Activated CD8-positive, alpha-beta T cell treated with anti-CD3 and anti-CD28 coated beads for 36 hours (primary cell): ENCODE measurements at regions not wholly inside any gene's neighbourhood (a gene's known extent, or its start where the extent isn't known, plus 50 kb on each side); places are given as distances from the start of the nearest gene placed in this dataset.

ENCODE experiments used
- ATAC-seq: fragments of 200-7000 bp; cut with Tn5 transposase; one replicate; pipeline ENCODE4 v1.10.0; 2021; ENCODE audit warnings: mild to moderate bottlenecking, moderate library complexity
- CTCF ChIA-PET: fragments of 350-600 bp; sonication (Branson Sonifier 250); formaldehyde crosslinking; loops from one replicate; lab custom pipeline; 2021; ENCODE audit warnings: antibody characterized with exemption; lab: Charles Lee
- POLR2A ChIA-PET: fragments of 350-600 bp; sonication (Branson Sonifier 250); formaldehyde crosslinking; loops from one replicate; lab custom pipeline; 2021; ENCODE audit warnings: antibody characterized with exemption; lab: Charles Lee
- DNase-seq: peaks from one replicate; pipeline ENCODE4 v3.0.0-alpha.2; 2020
- H3K27ac Mint-ChIP-seq: one replicate; pipeline ENCODE4 v1.8.0; 2021; ENCODE audit warnings: mild to moderate bottlenecking, mixed read lengths
- H3K27me3 Mint-ChIP-seq: one replicate; pipeline ENCODE4 v1.8.0; 2021; ENCODE audit warnings: mixed read lengths
- H3K36me3 Mint-ChIP-seq: one replicate; pipeline ENCODE4 v1.8.0; 2021; ENCODE audit warnings: low read depth, mixed read lengths
- H3K4me1 Mint-ChIP-seq: one replicate; pipeline ENCODE4 v1.8.0; 2021; ENCODE audit warnings: low read depth, mixed read lengths
- H3K4me3 Mint-ChIP-seq: one replicate; pipeline ENCODE4 v1.8.0; 2021; ENCODE audit warnings: mild to moderate bottlenecking, moderate library complexity, mixed read lengths
- H3K9me3 Mint-ChIP-seq: one replicate; pipeline ENCODE4 v1.8.0; 2021; ENCODE audit warnings: mixed read lengths
- CTCF ChIP-seq: fragments of 200-600 bp; IDR thresholded peaks from one replicate; pipeline ENCODE4 v1.8.0; 2022; ENCODE audit warnings: antibody characterized with exemption, mild to moderate bottlenecking
- intact Hi-C: fragments of 100-400 bp; cut with micrococcal nuclease; formaldehyde crosslinking; loops from one replicate; pipeline ENCODE4 v1.10.0; 2022

- H3K9me3 Mint-ChIP-seq, result no peaks in the 10 kb centered on the region
- H3K27ac Mint-ChIP-seq, result no peak overlapping the region
- ChIA-PET CTCF (no interaction called here), POLR2A (no interaction called here)
- ATAC-seq (no peak), DNase-seq (no peak)
- H3K27me3 Mint-ChIP-seq, result no peaks in the 10 kb centered on the region
- TF ChIP-seq CTCF, result no peak
- intact Hi-C loops, result no loop called here
- H3K4me3 Mint-ChIP-seq, result no peak overlapping the region
- H3K4me1 Mint-ChIP-seq, result no peaks in the 10 kb centered on the region
- H3K36me3 Mint-ChIP-seq, result no peaks in the 10 kb centered on the region
These were observed 1506.8 kb upstream of the TMEFF2 start for GRCh38 chr2:193701484-193701883.

GRCh38 chr2:193695367-193695766, 1500.6 kb upstream of the TMEFF2 start:
- no peak for TF ChIP-seq CTCF
- ChIA-PET CTCF (no interaction called here), POLR2A (no interaction called here)
- ATAC-seq (no peak), DNase-seq (peak; percentile 2)
- Mint-ChIP-seq H3K36me3 (no peaks in the 10 kb centered on the region), H3K9me3 (no peaks in the 10 kb centered on the region), H3K27ac (no peak overlapping the region), H3K4me1 (no peaks in the 10 kb centered on the region), H3K4me3 (no peak overlapping the region), H3K27me3 (no peaks in the 10 kb centered on the region)
- intact Hi-C loops, result no loop called here

GRCh38 chr2:193693758-193694157, 1499.0 kb upstream of the TMEFF2 start:
- ChIA-PET POLR2A (no interaction called here), CTCF (no interaction called here)
- DNase-seq, result no peak
- no peaks in the 10 kb centered on the region for H3K27me3 Mint-ChIP-seq
- no peaks in the 10 kb centered on the region for H3K36me3 Mint-ChIP-seq
- H3K27ac Mint-ChIP-seq, result no peak overlapping the region
- H3K9me3 Mint-ChIP-seq, result no peaks in the 10 kb centered on the region
- TF ChIP-seq CTCF, result no peak
- H3K4me3 Mint-ChIP-seq, result no peak overlapping the region
- intact Hi-C loops, result no loop called here
- no peak for ATAC-seq
- no peaks in the 10 kb centered on the region for H3K4me1 Mint-ChIP-seq

- no peak overlapping the region for H3K4me3 Mint-ChIP-seq
- no peaks in the 10 kb centered on the region for H3K27me3 Mint-ChIP-seq
- TF ChIP-seq CTCF, result no peak
- no peaks in the 10 kb centered on the region for H3K9me3 Mint-ChIP-seq
- no peak overlapping the region for H3K27ac Mint-ChIP-seq
- DNase-seq (no peak), ATAC-seq (no peak)
- H3K36me3 Mint-ChIP-seq, result no peaks in the 10 kb centered on the region
- CTCF ChIA-PET, result no interaction called here
- intact Hi-C loops, result no loop called here
- H3K4me1 Mint-ChIP-seq, result no peaks in the 10 kb centered on the region
- POLR2A ChIA-PET, result no interaction called here
These were observed 1495.8 kb upstream of the TMEFF2 start for GRCh38 chr2:193690572-193690971.

- no peaks in the 10 kb centered on the region for H3K36me3 Mint-ChIP-seq
- H3K27me3 Mint-ChIP-seq, result no peaks in the 10 kb centered on the region
- ChIA-PET POLR2A (no interaction called here), CTCF (no interaction called here)
- DNase-seq (no peak), ATAC-seq (no peak)
- intact Hi-C loops, result no loop called here
- no peak for TF ChIP-seq CTCF
- no peaks in the 10 kb centered on the region for H3K4me1 Mint-ChIP-seq
- no peak overlapping the region for H3K27ac Mint-ChIP-seq
- no peaks in the 10 kb centered on the region for H3K9me3 Mint-ChIP-seq
- no peak overlapping the region for H3K4me3 Mint-ChIP-seq
These were observed 1492.5 kb upstream of the TMEFF2 start for GRCh38 chr2:193687195-193687594.
